Fibroblast of villous mesenchyme (primary cell): ENCODE measurements at regions not wholly inside any gene's neighbourhood (a gene's known extent, or its start where the extent isn't known, plus 50 kb on each side); places are given as distances from the start of the nearest gene placed in this dataset.

Experiments used
- DNase-seq: peaks from one replicate; pipeline ENCODE4 v3.0.0-alpha.2; 2010; ENCODE audit warnings: low read depth
- H3K4me3 ChIP-seq: 2 replicates; pipeline ENCODE4 v1.5.1; 2011; ENCODE audit warnings: low read depth, mild to moderate bottlenecking, low read length
- TF ChIP-seq, protein P1 (sequence below): IDR thresholded peaks from 2 replicates; pipeline ENCODE4 v1.5.1; 2012; ENCODE audit warnings: low read depth, mild to moderate bottlenecking, low read length; ENCODE audit not compliant: insufficient read depth

DNA sequence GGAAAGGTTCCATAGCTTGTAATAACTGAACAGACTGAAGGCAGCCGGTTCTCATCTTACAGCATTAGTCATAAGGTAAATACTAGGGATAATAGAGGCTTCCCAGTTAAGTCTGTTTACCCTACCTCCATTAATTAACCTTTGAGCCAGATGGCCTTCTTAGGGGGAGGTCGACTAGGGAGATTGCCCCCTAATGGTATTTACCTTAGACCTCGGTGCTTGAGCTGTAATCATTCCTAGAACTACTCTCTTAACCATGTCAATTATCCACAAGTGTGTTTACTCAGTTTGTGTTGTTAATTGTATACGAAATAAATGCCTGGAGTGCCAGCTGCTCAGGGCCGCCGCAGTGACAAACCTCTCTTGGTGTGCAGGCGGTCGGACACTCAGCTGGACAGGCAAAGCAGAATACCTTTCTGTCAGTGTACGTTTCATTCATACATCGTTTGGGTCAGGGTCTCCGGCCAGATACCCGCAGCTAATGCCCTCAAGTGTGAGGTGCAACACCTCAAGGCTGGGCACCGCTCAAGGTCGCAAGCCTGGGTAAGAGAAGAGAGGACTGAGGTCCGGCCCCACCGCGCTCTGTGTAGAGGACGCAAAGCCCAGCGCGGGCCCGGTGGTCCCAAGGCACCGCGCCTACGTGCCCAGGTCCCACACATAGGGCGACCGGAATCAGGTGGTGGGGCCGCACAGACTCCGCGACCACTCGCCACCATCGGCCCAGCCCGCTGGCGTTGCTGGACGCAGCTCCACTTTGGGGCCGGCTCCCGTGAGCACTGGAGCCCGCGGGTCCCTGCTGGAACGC is 931.0 kb downstream of the NLGN4Y start:
- peak; percentile 16 for DNase-seq
- peak overlapping the region; percentile 59 for H3K4me3 ChIP-seq
- TF ChIP-seq, protein P1, sequence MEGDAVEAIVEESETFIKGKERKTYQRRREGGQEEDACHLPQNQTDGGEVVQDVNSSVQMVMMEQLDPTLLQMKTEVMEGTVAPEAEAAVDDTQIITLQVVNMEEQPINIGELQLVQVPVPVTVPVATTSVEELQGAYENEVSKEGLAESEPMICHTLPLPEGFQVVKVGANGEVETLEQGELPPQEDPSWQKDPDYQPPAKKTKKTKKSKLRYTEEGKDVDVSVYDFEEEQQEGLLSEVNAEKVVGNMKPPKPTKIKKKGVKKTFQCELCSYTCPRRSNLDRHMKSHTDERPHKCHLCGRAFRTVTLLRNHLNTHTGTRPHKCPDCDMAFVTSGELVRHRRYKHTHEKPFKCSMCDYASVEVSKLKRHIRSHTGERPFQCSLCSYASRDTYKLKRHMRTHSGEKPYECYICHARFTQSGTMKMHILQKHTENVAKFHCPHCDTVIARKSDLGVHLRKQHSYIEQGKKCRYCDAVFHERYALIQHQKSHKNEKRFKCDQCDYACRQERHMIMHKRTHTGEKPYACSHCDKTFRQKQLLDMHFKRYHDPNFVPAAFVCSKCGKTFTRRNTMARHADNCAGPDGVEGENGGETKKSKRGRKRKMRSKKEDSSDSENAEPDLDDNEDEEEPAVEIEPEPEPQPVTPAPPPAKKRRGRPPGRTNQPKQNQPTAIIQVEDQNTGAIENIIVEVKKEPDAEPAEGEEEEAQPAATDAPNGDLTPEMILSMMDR, result no peak

DNA sequence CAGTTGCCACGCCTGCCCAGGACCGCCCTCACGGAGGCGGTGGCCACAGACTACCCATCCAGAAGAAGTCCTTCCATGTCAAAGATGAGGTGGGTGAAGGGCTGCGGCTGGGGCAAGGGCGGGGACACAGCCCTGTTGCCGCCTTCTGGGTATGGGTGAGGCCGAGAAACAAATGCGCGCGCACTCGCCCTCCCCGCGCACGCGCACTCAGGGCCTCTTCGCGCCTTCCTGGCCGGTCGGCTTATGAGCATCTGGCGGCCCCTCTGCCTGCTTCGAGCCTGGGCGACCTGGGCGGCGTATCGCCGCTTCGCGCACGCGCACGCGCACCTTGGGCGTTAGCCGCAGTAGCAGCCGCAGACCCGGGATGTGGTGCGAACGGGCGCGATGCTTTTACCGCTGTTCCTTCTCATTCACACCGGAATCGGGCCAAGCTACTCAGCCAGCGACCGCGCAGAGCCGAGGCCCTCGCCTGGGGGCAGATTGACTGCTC is 931.7 kb downstream of the NLGN4Y start:
- TF ChIP-seq, protein P1, result no peak
- H3K4me3 ChIP-seq, result peak overlapping the region; percentile 59
- peak; percentile 81 for DNase-seq

DNA sequence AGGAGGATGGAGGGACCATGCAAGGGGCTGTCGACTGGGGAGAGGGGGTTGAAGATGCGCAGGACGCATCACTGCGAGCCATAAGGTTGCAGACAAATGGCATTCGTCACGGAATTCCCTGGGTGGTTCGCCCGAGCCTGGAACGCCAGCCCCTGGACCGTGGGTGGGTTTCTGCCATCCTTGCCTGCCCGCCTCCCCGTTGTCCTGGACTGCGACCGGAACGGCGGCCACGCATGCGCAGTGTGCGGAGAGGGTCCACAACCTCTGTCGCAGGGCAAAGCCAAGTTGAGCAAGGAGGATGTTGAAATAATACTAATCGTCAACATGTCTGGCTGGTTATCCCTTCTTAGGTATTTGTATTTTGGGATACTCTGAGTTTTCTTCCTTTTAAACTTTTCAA is 932.2 kb downstream of the NLGN4Y start:
- TF ChIP-seq, protein P1, result no peak
- peak overlapping the region; percentile 59 for H3K4me3 ChIP-seq
- peak; percentile 29 for DNase-seq

DNA sequence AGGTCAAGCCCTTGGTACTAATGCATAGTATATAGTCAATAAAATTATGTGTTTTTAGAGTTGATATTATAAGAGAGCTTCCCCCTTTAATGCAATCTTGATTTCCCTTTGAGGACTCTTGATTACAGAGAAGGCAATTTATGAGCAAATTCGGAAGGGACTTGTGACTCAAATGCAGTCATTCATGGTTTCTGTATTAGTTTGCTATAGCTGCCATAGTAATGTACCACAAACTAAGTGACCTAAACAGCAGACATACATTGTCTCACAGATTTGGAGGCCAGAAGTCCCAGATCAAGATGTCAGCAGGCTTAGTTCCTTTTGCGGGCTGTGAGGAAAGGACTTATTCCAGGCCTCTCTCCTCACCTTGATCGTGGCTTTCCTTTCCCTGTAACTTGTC is 933.4 kb downstream of the NLGN4Y start:
- TF ChIP-seq, protein P1, result no peak
- H3K4me3 ChIP-seq, result no peak overlapping the region
- no peak for DNase-seq

DNA sequence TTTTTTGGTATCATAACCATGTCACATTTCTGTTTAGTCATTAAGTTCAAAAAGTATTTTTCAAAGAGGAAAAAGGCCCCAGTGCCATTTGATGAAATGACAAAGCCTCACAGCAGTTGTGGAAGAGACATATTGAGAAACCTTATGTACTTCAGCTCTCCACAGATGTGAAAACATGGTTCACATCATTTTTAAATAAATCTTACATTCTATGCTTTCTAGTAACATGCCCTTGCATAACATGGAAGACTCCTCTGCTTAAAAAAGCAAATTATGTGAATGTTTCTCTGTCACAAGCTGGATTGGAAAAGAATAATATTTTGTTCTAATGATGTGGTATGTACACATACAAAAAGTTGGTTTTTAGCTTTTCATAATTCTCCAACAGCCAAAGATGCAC is 934.1 kb downstream of the NLGN4Y start:
- TF ChIP-seq, protein P1, result no peak
- no peak for DNase-seq
- H3K4me3 ChIP-seq, result no peak overlapping the region

DNA sequence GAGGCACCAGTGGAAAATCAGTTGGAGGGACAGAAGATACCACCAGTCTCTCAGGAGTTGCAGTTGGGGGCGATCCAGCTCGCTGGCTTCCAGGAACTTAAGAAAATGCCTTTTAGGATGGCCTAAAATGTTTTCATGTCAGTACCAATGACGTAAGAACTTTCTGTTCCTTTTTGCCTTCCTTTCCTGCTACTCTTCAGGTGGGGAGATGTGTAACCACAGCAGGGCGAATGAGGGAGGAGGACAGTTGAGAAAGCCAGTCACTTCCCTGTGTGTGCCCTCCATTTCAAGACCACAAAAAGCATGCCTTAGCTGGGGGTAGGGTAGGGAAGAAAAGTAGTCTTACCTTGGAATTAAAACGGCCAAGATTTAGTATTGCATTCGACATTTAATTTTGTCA is 941.6 kb downstream of the NLGN4Y start:
- H3K4me3 ChIP-seq, result no peak overlapping the region
- TF ChIP-seq, protein P1, result no peak
- DNase-seq, result no peak
